ENCODE measurements at regions not wholly inside any gene's neighbourhood (a gene's known extent, or its start where the extent isn't known, plus 50 kb on each side); places are given as distances from the start of the nearest gene placed in this dataset.
"Not testable (repeated sequence)": the region's sequence is repeated elsewhere in the genome, so short reads cannot be mapped to it uniquely, and the experiment has no call there.

DNA sequence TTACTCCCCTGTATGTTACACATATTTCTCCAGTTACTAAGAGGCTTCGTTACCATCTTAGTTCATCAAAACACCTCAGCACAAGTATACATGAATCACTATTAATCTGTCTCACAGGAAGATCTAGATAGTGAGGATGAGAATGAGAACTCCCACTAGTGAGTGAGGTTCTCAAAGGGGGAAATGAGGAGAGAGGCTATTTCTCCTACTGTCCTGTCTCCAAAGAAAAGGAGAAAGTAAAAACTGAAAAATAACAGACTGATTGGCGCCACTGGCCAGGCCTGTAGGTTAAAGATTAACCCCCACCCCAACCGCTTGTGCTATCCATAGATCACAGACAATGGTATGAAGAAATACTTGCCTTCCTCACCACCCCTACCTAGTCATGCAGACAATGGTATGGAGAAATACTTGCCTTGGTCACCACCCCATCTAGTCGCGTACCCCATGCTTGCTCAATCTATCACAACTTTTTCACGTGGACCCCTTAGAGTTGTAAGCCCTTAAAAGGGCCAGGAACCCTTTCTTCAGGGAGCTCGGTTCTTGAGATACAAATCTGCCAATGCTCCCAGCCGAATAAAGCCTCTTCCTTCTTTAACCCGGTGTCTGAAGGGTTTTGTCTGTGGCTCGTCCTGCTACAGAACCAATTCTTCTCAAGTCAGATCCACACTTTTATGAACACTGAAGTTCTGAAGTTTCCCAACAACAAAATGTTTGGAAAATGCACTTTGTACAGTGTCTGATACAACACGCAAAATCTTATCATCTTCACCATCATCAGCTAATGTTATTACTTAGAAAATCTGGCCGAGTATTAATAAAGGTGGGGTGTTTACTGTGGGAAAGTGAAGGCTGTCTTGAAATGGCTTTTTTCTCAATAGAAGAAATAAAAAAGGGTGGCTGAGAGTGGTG, 598.1 kb downstream of the UQCRFS1 start:
- DNase-seq: no peak

DNA sequence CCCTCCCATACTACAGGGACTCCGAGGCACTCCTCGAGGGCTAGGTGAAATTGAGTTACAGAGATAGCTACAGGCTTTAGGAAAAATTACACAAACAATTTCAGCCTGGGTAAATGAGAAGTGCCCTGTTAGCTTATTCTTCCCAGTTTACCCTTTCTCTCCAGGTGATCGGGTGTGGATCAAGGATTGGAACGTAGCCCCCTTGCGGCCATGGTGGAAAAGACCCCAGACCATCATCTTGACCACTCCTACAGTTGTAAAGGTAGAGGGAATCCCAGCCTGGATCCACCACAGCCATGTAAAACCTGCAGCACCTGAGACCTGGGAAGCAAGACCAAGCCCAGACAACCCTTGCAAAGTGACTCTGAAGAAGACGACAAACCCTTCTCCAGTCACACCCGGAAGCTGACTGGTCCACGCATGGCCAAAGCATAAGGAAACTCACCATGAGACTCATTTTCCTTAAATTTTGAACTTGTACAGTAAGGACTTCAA, 600.6 kb downstream of the UQCRFS1 start:
- no peak for DNase-seq

DNA sequence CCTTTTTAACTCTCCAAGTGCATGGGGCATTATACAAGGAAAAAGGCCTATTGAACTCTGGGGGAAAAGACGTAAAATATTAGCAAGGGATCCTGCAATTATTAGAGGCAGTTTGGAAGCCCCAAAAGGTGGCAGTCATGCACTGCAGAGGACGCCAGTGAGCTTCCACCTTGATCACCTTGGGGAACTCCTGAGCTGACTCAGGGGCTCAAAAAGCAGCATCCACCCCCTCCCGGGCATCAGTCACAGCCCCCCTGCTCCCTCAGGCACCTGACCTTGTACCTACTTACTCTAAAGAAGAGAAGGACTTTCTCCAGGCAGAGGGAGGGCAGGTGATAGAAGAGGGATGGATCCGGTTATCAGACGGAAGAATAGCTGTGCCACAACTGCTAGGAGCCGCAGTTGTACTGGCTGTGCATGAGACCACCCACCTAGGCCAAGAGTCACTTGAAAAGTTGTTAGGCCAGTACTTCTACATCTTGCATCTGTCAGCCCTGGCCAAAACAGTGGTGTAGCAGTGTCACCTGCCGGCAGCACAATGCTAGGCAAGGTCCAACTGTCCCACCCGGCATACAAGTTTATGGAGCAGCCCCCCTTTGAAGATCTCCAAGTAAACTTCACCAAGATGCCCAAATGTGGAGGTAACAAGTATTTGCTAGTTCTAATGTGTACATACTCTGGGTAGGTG, 601.6 kb downstream of the UQCRFS1 start:
- not testable (repeated sequence) for DNase-seq

DNA sequence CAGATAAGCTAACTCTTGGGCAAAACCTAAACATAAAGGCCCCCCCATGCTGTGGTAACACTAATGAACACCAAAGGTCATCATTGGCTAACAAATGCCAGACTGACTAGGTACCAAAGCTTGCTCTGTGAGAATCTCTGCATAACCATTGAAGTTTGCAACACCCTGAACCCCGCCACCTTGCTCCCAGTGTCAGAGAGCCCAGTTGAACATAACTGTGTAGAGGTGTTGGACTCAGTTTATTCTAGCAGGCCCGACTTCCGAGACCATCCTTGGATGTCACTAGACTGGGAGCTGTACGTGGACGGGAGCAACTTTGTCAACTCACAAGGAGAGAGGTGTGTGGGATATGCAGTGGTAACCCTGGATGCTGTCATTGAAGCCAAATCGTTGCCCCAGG, 602.2 kb downstream of the UQCRFS1 start:
- no peak for DNase-seq

DNA sequence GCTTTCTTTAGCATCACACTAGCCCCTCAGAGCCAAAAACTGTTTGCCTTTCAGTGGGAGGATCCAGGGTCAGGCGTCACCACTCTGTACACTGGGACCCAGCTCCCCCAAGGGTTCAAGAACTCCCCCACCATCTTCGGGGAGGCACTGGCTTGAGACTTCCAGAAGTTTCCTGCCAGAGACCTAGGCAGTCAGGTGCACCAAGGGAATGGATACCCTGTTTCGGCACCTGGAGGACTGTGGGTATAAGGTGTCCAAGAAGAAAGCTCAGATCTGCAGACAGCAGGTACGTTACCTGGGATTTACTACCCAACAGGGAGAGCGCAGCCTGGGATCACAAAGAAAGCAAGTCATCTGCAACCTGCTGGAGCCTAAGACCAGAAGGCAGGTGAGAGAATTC, 603.0 kb downstream of the UQCRFS1 start:
- DNase-seq: no peak

DNA sequence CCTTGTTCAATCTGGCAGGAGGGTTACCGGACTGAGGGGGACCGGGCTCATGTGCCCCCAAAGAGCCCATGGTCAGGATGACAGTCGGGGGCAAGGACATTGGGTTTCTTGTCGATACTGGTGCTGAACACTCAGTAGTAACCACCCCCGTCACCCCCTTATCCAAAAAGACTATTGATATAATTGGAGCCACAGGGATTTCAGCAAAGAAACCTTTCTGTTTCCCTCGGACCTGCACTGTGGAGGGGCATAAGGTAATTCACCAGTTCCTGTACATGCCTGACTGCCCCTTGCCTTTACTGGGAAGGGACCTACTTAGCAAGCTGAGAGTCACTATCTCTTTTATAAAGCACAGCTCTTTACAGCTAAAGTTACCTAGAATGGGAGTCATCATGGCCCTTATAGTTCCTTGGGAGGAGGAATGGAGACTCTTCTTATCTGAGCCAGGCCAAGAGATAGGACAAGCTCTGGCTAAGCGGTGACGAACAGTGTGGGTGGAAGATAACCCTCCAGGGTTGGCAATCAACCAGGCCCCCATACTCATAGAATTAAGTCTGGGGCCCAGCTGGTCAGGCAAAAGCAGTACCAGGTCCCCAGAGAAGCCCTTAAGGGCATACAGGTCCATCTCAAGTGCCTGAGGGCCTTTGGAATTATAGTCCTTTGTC, 603.7 kb downstream of the UQCRFS1 start:
- DNase-seq: no peak

DNA sequence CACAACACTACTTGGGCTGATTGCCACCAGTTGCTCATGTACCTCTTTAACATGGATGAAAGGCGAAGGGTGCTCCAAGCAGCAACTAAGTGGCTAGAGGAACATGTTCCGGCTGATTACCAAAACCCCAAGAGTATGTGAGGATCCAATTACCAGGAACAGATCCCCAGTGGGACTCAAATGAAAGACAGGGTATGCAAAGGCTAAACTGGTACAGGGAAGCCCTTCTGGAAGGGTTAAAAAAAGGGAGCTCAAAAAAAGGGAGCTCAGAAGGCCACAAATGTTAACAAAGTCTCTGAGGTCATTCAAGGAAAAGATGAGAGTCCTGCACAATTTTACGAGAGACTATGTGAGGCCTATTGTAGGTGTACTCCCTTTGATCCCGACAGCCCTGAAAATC, 604.7 kb downstream of the UQCRFS1 start:
- no peak for DNase-seq

DNA sequence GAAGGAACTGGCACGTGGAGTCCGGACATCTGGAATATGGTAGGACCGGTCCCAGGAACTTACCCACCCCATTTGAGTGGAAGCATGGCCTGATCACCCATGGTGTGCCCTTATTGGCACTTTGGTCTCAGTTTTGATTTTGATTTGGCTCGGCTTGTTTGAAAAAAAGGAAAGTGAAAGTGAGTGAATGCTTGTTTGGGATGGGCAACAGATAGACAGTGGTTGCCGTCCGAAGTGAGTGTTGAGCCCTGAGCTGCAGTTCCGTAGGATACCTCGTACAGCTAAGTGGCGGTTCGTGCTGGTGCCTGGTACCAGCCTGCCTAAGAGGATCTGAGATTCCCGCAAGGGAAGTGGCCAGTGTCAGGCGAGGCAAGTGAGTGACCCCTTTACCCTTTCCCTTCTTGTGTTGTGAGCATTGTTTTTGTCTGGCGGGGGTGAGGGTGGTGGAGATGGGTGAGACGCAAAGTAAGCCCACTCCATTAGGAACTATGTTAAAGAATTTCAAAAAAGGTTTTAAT, 605.8 kb downstream of the UQCRFS1 start:
- no peak for DNase-seq

DNA sequence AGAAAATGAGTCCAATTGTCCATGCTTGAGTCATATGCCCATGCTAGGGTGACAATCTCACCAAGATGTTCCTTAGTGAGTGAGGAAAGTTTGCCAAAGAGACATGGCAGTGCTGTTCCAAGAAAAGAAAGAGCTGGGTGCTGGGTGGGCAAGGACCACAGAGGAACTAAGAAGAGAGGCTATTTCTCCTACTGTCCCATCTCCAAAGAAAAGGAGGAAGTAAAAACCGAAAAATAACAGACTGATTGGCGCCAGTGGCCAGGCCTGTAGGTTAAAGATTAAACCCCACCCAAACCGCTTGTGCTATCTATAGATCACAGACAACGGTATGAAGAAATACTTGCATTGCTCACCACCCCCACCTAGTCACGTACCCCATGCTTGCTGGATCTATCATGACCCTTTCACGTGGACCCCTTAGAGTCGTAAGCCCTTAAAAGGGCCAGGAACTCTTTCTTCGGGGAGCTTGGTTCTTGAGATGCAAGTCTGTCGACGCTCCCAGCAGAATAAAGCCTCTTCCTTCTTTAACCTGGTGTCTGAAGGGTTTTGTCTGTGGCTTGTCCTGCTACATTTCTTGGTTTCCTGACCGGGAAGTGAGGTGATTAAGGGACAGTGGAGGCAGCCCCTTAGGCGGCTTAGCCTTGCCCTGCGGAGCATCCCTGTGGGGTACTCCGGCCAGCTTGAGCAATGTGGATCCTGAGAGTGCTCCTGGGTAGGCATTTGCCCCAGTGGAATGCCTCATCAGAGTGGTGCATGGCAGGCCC, 606.5 kb downstream of the UQCRFS1 start:
- no peak for DNase-seq

DNA sequence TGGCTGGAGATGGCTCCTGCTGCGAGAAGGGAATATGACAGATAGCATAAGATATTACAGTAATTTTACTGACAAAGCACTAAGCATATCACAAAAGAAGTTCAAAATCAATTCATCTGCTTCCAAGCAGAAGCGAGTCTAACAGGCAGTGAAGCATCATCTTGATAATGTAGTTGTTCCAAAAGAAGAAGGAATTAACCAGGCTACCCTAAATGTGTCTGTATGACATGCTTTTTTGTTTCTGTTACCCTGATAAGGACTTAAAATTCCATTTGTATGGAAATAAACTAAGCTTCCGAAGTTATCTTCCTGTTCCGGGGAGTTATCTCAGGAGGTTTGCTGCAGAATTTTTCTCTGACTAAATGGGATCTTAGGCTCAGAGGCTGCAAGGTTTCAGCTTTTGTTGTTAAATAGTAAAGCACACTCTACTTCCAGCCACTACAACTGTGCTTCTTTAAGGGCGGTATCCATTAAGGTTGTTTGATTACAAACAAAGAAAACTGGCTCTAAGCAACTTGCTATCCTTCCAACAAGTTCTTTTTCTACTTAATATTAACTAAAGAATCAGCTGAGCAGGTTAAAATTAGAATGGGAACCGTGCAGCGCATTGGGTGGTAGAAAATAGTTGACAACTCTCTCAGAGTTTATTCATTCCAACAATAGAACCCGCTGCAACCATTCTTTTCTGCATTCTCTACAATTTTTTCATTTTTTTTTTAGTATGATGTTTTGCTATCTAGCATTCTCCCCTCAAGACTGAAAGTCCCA, 607.3 kb downstream of the UQCRFS1 start:
- DNase-seq: no peak

DNA sequence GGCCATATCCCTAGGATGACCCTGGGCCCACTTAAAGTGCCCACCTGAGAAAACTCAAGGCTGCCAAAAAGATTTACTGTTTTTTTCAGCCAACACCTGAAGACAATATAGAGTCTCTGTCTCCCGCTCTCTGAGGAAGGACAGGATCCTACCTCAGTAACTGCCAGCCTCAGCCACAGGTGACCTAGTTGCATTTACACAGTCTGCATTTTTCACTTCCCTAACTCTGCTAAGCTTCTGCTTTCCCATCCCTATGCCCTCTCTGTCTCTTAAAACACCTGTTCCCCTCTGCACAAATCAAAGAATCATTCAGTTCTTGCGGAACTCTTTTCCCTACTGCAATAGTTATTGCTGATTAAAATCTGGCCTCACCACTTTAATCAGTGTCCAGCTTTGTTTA, 609.5 kb downstream of the UQCRFS1 start:
- DNase-seq: no peak

DNA sequence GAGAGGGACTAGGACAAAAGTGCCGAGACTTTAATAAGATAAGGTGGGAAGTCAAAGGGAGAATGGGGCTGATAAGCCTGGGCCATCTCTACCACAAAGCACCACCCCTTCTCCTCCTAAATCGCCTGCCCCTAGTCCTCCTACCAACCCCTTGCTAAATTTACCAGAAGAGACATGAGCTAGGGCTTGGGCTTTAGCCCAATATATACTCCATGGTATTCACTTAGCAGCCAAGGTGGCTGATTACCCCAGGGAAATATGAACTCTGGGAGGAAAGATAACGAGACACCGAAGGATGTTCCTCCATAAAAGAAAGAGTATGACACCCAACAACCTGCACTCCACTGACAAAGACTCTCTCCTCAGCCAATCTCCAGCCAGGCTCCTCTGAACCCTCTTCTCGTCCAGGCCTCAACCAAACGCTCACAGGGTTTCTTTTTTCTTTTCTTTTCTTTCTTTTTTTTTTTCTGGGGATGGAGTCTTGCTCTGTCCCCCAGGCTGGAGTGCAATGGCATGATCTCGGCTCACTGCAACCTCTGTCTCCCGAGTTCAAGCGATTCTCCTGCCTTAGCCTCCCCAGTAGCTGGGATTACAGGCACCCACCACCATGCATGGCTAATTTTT, 610.2 kb downstream of the UQCRFS1 start:
- DNase-seq: no peak

DNA sequence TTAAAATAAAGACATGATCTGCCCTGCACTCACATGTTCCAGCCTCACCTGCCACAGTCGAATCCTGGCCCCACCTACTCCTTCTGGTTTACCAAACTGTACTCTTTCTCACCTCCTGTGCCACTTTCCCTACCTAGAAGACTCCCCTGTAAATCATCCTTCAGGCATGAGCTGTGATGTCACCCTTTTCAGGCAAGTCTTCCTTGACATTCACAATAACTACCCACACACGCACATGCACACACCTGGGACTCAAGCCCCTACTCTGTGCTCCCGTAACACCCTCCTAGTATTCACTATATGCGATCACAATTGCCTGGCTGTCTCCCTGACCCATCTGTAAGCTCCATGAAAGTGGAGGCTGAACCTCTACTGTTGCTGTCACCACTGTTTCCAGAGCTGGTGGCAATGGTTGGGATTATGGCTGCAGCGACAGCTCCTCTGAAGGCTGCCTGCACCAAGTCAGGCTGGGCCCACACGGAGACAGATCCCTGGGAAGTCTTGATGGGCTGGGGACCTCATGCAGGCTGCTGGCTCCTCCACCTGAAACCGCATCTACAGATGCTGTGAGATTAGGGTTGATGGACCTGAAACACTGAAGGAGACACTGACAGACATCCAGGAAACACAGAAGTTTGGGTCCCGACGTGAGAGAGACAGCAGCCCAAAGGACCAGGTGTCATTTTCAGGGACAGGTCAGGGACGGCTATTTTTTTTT, 611.1 kb downstream of the UQCRFS1 start:
- DNase-seq: no peak

DNA sequence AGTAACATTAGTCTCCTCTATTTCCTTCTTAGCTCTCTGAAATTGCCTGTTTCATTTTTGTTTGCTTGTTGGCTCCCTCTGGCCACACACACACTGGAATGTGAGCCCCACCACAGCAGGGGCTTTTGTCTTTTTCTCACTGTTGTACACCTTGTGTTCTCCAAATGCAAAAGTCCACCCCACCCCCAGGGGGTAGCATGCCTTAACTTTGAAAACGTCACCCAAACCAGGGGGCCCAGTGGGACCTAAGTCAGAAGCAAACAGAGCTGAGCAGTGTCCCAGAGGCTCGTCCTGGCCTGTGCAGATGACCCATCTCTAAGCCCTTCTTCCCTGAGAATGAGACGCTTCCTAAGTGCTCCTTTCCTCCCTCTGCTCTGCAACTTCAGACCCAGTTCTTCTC, 614.1 kb downstream of the UQCRFS1 start:
- DNase-seq: no peak

DNA sequence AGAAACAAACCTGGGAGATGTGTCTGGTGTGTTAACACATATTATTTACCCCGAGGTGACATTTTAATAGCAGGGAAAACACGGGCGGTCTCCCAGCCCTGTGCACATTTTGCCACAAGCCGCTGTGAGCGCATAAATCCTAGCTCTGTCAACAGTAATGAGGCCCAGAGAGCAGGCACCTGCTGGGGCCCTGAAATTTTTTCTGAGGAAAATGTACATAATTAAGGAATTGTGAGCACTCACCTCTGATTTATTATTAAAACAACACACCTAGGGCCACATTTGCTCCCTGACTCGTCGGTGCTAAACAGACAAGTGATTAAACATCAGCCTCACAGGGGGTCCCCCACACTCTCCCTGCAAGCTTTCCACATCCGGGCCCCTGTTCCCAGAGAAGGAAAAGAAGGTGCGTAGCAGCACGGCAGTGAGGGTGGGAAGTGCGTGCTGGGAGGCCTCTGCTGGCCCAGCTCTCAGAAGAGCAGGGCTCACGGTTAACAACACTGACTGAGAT, 616.3 kb downstream of the UQCRFS1 start:
- DNase-seq: no peak

DNA sequence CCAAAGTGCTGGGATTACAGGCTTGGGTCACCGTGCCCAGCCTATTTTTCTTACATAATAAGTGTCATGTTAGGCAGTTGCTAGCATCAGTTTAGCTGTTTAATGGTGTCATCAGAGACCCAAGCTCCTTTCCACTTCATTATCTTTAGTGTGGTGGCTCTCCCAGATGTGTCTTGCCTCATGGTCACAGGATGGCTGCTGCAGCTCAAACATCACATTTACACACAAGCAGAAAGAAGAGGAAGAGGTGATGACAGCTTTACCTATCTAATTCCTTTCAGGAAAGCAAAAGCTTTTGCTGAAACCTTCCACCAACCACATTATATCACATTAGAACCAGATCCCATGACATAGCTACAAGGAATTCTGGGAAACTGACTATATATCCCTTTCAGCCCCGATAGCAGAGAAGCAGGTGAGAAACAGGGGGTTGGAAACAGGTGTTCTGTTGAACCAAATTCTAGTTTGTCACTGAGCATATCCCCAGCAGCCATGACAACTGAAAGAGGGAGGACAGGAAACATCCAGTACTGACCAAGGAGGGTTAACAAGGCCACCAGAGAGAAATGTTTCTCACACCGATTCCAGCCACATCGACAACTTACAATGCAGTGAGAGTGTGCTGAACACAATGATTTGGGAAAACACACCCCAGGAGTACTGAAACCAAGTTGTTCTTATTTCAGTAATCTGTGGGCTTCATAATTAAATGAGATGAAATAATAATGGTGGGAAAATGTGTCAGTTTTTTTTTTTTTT, 617.0 kb downstream of the UQCRFS1 start:
- DNase-seq: no peak

DNA sequence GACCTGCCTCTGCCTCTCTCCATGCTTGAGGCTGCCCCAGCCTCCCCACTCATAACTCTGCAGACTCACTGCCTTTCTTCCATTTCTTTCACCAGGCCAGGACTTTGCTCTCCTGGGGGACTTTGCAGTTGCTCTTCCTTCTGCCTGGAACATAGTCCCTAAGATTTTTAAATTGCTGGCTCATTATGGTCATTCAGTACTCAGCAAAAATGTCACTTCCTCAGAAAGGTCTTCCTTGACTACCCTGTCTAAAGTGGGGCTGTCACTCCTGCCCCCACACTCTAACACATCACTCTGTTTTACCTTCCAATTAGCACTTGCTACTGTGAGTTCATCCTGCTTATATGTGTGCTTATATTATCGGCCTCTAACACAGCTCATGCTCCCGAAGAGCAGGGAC, 618.2 kb downstream of the UQCRFS1 start:
- DNase-seq: no peak

DNA sequence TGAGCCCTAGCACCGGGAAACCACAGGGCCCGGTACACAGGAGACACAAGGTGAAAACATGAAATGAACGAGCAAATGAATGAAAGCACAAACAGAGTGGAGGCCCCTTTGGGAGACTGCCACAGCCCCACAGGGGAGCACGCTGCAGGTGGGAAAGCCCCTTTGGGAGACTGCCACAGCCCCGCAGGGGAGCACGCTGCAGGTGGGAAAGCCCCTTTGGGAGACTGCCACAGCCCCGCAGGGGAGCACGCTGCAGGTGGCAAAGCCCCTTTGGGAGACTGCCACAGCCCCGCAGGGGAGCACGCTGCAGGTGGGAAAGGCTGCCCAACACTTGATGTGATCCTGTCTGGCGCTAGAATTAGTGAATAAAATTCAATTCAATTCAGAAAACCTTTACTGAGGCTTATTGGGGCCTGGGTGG, 623.0 kb downstream of the UQCRFS1 start:
- not testable (repeated sequence) for DNase-seq

DNA sequence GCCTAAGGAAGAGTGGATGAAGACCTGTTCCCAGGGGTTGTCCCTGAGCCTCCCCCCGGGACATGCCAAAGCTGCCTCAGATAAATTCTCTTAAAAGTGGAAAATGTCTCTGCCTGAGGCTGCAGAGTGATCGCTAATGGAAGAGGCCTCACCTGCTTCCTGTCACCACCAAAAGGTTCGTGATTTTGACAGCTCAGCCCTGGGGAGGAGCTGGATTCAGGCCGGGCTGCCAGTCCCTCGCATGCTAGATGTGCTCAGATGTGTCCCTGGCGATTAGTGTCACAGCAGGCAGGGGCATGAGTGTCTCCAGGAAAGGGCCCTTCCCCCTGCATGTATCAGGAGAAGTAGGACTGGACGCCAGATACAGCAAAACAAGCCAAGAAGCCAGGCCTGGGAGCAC, 626.5 kb downstream of the UQCRFS1 start:
- DNase-seq: no peak

DNA sequence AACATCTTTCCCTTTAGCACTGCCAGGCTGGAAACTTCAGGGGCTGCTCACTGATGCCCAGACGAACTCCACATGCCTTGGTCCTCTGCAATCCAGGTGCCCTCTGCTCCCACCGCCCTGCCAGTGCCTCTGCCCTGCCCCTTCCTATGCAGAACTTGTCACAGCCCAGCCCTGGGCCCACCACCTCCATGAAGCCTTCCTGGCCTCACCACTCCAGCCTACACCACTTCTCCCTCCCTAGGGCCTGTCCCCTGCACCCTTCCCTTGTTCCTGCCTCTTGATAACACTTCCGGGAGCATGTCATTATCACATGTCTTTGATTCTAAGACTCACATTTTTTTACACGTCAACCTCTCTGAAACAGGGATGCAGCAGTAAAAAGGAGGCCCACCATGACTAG, 627.2 kb downstream of the UQCRFS1 start:
- no peak for DNase-seq

All from activated CD8-positive, alpha-beta memory T cell treated with anti-CD3 and anti-CD28 coated beads, Interleukin-2, amount 50 U/mL, for 48 hours (primary cell).